Breast epithelium (tissue), 3 donors: ENCODE measurements at regions not wholly inside any gene's neighbourhood (a gene's known extent, or its start where the extent isn't known, plus 50 kb on each side); places are given as distances from the start of the nearest gene placed in this dataset.

Experiments
- POLR2A ChIP-seq: fragments of 450-650 bp; IDR thresholded peaks from one replicate; pipeline ENCODE4 v1.6.1; 2016; ENCODE audit warnings: antibody characterized with exemption, mild to moderate bottlenecking, moderate library complexity
- TF ChIP-seq, protein P1 (sequence below), 3 donors: fragments of 450-650 bp; IDR thresholded peaks; one replicate each; pipeline ENCODE4 v1.5.1; 2016 to 2017; ENCODE audit warnings: antibody characterized with exemption in 3 of 3, mild to moderate bottlenecking in 3 of 3, moderate library complexity in 3 of 3

- no peak for TF ChIP-seq POLR2A
- TF ChIP-seq, protein P1, sequence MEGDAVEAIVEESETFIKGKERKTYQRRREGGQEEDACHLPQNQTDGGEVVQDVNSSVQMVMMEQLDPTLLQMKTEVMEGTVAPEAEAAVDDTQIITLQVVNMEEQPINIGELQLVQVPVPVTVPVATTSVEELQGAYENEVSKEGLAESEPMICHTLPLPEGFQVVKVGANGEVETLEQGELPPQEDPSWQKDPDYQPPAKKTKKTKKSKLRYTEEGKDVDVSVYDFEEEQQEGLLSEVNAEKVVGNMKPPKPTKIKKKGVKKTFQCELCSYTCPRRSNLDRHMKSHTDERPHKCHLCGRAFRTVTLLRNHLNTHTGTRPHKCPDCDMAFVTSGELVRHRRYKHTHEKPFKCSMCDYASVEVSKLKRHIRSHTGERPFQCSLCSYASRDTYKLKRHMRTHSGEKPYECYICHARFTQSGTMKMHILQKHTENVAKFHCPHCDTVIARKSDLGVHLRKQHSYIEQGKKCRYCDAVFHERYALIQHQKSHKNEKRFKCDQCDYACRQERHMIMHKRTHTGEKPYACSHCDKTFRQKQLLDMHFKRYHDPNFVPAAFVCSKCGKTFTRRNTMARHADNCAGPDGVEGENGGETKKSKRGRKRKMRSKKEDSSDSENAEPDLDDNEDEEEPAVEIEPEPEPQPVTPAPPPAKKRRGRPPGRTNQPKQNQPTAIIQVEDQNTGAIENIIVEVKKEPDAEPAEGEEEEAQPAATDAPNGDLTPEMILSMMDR (IDR thresholded peaks at IDR 0.05), result no peak
These were observed 535.3 kb upstream of the CYLC2 start for GRCh38 chr9:102459828-102460227.
